MM.1S (cell line): ENCODE measurements at regions not wholly inside any gene's neighbourhood (a gene's known extent, or its start where the extent isn't known, plus 50 kb on each side); places are given as distances from the start of the nearest gene placed in this dataset.

ENCODE experiments used
- DNase-seq: peaks from one replicate; pipeline ENCODE4 v3.0.0-alpha.2; 2015
- H2AFZ ChIP-seq: fragments of 300-600 bp; sonication (generic); 2 replicates; pipeline ENCODE4 v1.6.0; 2016; ENCODE audit warnings: antibody characterized with exemption, low read length
- H3F3A ChIP-seq: fragments of 300-600 bp; sonication (generic); 2 replicates; pipeline ENCODE4 v1.6.1; 2016; ENCODE audit warnings: mild to moderate bottlenecking, antibody characterized with exemption, low read length, moderate library complexity, mixed read lengths; ENCODE audit not compliant: insufficient read depth
- H3K27ac ChIP-seq: fragments of 300-600 bp; sonication (generic); 2 replicates; pipeline ENCODE4 v1.5.1; 2016; ENCODE audit warnings: mild to moderate bottlenecking, low read length
- H3K27me3 ChIP-seq: fragments of 300-600 bp; sonication (generic); replicated peaks from 2 replicates; pipeline ENCODE4 v1.6.0; 2016; ENCODE audit warnings: low read length; ENCODE audit not compliant: insufficient read depth
- H3K36me3 ChIP-seq: fragments of 300-600 bp; sonication (generic); replicated peaks from 2 replicates; pipeline ENCODE4 v1.6.1; 2016; ENCODE audit warnings: mild to moderate bottlenecking, low read length, mixed read lengths; ENCODE audit not compliant: insufficient read depth
- H3K4me1 ChIP-seq: fragments of 300-600 bp; sonication (generic); 2 replicates; pipeline ENCODE4 v1.6.1; 2016; ENCODE audit warnings: low read length, mixed read lengths
- H3K4me2 ChIP-seq: fragments of 300-600 bp; sonication (generic); 2 replicates; pipeline ENCODE4 v1.6.0; 2016; ENCODE audit warnings: low read depth, low read length
- H3K4me3 ChIP-seq: fragments of 300-600 bp; sonication (generic); 2 replicates; pipeline ENCODE4 v1.5.1; 2016; ENCODE audit warnings: low read length, mixed read lengths
- H3K79me2 ChIP-seq: fragments of 300-600 bp; sonication (generic); 2 replicates; pipeline ENCODE4 v1.6.1; 2016; ENCODE audit warnings: mixed run types, low read length, mixed read lengths
- H3K9ac ChIP-seq: fragments of 300-600 bp; sonication (generic); 2 replicates; pipeline ENCODE4 v1.6.1; 2016; ENCODE audit warnings: low read length, mixed read lengths
- H3K9me2 ChIP-seq: fragments of 300-600 bp; sonication (generic); replicated peaks from 2 replicates; pipeline ENCODE4 v1.6.1; 2016; ENCODE audit warnings: mild to moderate bottlenecking, low read length, mixed read lengths; ENCODE audit not compliant: insufficient read depth
- H3K9me3 ChIP-seq: fragments of 300-600 bp; sonication (generic); replicated peaks from 2 replicates; pipeline ENCODE4 v1.6.1; 2016; ENCODE audit warnings: mild to moderate bottlenecking, low read length, mixed read lengths; ENCODE audit not compliant: insufficient read depth
- H4K20me1 ChIP-seq: fragments of 300-600 bp; sonication (generic); 2 replicates; pipeline ENCODE4 v1.6.1; 2016; ENCODE audit warnings: mild to moderate bottlenecking, low read length, moderate library complexity, mixed read lengths; ENCODE audit not compliant: insufficient read depth
- CTCF ChIP-seq: fragments of 300-600 bp; sonication (generic); IDR thresholded peaks from 2 replicates; pipeline ENCODE4 v1.5.1; 2016; ENCODE audit warnings: antibody characterized with exemption, low read length, mixed read lengths
- EZH2 ChIP-seq: fragments of 300-600 bp; sonication (generic); optimal IDR thresholded peaks from 2 replicates; pipeline ENCODE3; 2017; ENCODE audit warnings: low read depth, mild to moderate bottlenecking, antibody characterized with exemption, low read length, mixed read lengths
- EZH2phosphoT487 ChIP-seq: fragments of 300-600 bp; sonication (generic); IDR thresholded peaks from 2 replicates; pipeline ENCODE4 v1.6.1; 2018; ENCODE audit warnings: antibody characterized with exemption, low read length

GRCh38 chr16:65998443-65998842 is 368.0 kb upstream of the CDH5 start:
- H3K4me1 ChIP-seq, result no peaks in the 10 kb centered on the region
- no peaks in the 10 kb centered on the region for H3K27me3 ChIP-seq
- no peak for TF ChIP-seq EZH2phosphoT487
- TF ChIP-seq CTCF, result no peak
- no peak for TF ChIP-seq EZH2
- no peaks in the 10 kb centered on the region for H3F3A ChIP-seq
- no peaks in the 10 kb centered on the region for H3K79me2 ChIP-seq
- H3K9me3 ChIP-seq, result no peaks in the 10 kb centered on the region
- no peak overlapping the region for H3K4me3 ChIP-seq
- H4K20me1 ChIP-seq, result no peaks in the 10 kb centered on the region
- H3K27ac ChIP-seq, result no peak overlapping the region
- H3K9ac ChIP-seq, result no peak overlapping the region
- H3K4me2 ChIP-seq, result no peak overlapping the region
- H3K36me3 ChIP-seq, result no peaks in the 10 kb centered on the region
- H3K9me2 ChIP-seq, result no peaks in the 10 kb centered on the region
- H2AFZ ChIP-seq, result no peak overlapping the region
- DNase-seq, result no peak

- DNase-seq, result no peak
- Histone ChIP-seq H3K79me2 (no peaks in the 10 kb centered on the region), H2AFZ (no peak overlapping the region), H3K4me1 (no peaks in the 10 kb centered on the region), H3K4me2 (no peak overlapping the region), H3K9me2 (no peaks in the 10 kb centered on the region), H3K4me3 (no peak overlapping the region), H3K36me3 (no peaks in the 10 kb centered on the region), H3K9me3 (no peaks in the 10 kb centered on the region), H4K20me1 (no peaks in the 10 kb centered on the region), H3K27me3 (no peaks in the 10 kb centered on the region), H3K9ac (no peak overlapping the region), H3F3A (no peaks in the 10 kb centered on the region), H3K27ac (no peak overlapping the region)
- no peak for TF ChIP-seq EZH2
- no peak for TF ChIP-seq EZH2phosphoT487
- TF ChIP-seq CTCF, result no peak
Measured at GRCh38 chr16:65994291-65994690, 372.2 kb upstream of the CDH5 start.

GRCh38 chr16:65991149-65991701 is 375.3 kb upstream of the CDH5 start:
- no peak overlapping the region for H3K4me2 ChIP-seq
- DNase-seq, result no peak
- no peaks in the 10 kb centered on the region for H3K9me2 ChIP-seq
- H3K4me3 ChIP-seq, result no peak overlapping the region
- no peak overlapping the region for H2AFZ ChIP-seq
- H3F3A ChIP-seq, result no peaks in the 10 kb centered on the region
- no peaks in the 10 kb centered on the region for H3K27me3 ChIP-seq
- no peaks in the 10 kb centered on the region for H4K20me1 ChIP-seq
- no peaks in the 10 kb centered on the region for H3K36me3 ChIP-seq
- no peak overlapping the region for H3K9ac ChIP-seq
- H3K4me1 ChIP-seq, result no peaks in the 10 kb centered on the region
- H3K79me2 ChIP-seq, result no peaks in the 10 kb centered on the region
- no peaks in the 10 kb centered on the region for H3K9me3 ChIP-seq
- TF ChIP-seq EZH2 (no peak), CTCF (no peak), EZH2phosphoT487 (no peak)
- no peak overlapping the region for H3K27ac ChIP-seq
